Left cardiac atrium (tissue), 4 donors: ENCODE measurements at regions not wholly inside any gene's neighbourhood (a gene's known extent, or its start where the extent isn't known, plus 50 kb on each side); places are given as distances from the start of the nearest gene placed in this dataset.
"Not testable (repeated sequence)": the region's sequence is repeated elsewhere in the genome, so short reads cannot be mapped to it uniquely, and the experiment has no call there.

ENCODE experiments used
- ATAC-seq, 2 donors: fragments of 200-7000 bp; cut with Tn5 transposase; one replicate each; pipeline ENCODE4 v1.9.1; 2020; ENCODE audit warnings: mild to moderate bottlenecking in 2 of 2, moderate library complexity in 2 of 2
- DNase-seq: peaks from one replicate; pipeline ENCODE4 v3.0.0-alpha.2; 2020
- intact Hi-C, 2 donors: fragments of 100-400 bp; cut with DNase I; formaldehyde crosslinking; loops; one replicate each; pipeline versions ENCODE4 v1.14.1 to v1.15.1; 2022 to 2023
- donor health status: DM: no; HTN: yes; CAD: no.
- donor health status: DM: no; HTN: yes; CAD: no; lungs with severe emphysema.
- donor health status: DM: yes; HTN: yes; CAD: no.
- donor health status: Dilated cardiomyopathy.

DNA sequence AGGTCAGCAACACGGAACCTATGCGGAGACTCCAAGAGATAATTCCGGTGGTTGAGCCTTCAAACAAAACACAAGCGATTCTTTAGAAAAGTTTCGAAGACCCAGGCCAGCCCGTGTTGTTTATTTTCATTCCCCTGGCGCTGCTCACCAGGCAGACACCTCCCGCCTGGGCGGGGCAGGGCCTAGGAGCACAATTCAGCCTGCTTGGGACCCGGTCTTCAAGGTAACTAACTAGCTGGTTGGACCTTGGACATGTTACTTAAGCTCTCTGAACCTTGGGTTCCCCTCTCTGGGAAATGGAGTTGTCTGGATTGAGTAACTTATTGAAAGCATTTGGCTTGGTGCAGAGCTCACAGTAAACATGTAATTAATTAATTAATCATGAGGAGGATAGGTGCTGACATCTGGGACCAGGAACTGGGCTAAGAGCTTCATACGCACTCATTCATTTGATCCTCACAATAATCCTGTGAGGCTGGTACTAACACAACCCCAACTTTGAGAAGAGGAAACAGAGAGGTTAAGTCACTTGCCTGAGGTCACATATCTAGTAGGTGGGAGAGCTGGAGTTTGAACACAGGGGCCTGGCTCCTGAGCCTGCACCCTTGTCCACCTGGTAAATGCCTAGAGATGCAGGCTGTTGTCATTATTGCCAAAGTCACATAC lies 125.3 kb upstream of the SMURF2 start:
- DNase-seq (no peak), ATAC-seq (no peak)
- intact Hi-C loops = no loop called here

DNA sequence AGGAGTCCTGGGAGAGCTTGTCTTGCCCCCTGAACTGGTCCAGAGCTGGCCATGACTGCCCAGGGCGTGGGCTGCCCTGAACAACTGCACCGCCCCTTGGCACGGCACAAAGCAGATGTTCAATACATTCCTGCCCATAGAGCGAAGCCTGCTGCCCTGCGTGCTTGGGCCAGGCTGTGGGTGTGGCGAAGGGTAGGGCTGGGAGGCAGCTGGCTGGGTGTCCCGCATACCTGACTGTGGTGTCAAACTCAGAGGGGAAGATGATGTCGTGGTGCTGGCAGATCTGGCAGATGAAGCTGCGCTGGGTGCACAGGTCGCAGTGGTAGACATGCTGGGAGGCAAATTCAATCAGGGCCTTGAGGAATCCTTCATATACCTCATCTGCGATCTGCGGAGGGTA lies 124.2 kb upstream of the SMURF2 start:
- intact Hi-C loops = no loop called here
- ATAC-seq (no peak), DNase-seq (no peak)

DNA sequence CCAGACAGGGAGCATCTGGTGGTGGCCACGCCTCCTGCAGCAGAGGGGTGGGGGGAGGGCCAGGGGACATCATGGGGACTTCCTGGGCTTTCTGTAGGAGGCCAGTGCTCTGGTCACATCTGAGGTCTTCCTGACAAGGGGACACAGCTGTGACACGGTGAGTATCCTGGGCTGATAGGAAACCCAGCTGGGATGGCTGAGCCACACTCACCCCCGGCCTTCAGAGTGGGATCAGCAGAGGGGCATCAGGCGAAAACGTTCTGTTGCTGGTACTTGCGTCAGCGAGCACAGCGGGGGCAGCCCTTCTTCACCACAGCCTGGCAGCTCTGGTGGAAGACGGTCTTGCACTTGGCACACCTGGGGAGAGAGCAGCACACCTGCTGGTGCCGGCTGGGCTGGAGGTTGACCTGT lies 122.9 kb upstream of the SMURF2 start:
- intact Hi-C loops = no loop called here
- ATAC-seq (no peak), DNase-seq (no peak)

DNA sequence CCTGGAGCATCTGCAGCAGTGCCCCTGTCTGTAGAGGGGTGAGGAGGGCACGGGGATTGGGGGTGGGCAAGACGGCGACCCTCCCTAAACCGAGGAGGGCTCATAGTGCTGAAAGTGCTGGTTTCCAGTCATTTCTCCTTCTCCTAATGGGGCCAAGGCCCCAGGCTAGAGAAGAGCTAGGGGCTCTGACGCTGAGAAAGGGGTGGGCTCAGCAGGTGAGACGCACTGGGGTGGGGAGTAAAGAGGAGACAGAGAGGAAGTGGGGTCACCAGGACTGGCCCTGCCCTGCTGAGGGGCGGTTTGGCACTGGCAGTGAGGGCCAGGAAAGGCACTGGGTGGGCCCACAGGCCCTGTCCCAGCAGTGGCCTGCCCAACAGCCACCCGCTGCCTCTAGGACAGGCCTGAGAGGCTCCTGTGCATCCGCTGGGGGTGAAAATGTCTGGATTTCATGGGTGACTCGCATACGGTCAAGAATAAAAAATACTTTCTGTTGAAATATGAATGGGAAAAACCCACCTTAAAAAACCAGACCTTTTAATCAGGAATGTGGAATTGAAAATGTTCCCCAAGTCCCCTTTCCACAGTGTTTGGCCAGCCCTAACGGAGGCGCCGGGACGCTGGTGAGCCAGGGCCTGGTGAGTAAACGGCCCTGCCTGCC lies 122.4 kb upstream of the SMURF2 start:
- ATAC-seq = no peak
- intact Hi-C loops = no loop called here
- DNase-seq = no peak

DNA sequence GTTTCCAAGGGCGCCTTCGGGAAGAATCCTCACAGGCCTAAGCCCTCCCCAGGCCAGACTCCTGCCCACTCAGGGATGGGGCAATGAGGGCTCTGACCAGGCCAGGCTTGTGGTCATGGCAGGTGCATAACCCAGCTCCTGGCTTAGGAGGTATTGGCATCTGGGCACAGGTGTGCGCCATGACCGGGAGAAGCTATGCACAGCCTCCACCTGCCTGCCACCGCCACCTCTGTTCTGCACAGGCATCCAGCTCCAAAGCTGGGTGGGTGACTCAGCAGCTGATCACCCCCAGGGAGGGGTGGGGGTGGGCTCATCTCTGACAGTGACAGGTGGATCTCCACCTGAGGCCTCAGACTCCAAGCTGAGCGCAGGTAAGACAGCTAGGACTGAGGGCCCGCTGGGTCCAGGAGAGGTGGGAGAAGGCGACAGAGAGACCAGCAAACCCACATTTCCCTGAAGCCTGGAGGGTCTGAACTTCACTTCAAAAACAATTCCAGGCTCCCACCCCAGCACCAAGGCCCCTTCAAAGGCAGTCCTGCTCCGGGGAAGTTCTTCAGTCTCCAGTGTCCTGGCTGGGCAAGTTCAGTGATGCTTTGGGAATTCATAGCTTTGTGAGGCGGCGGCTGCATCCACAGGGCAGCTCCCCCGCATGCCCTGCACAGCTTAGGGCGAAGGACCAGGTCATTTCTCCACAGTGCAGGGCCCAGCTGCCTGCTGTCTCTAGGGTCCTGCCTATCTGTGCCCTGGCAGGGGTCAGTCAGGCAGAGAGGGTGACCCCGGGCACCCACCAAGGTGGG lies 121.6 kb upstream of the SMURF2 start:
- intact Hi-C loops = no loop called here
- ATAC-seq (no peak), DNase-seq (no peak)

DNA sequence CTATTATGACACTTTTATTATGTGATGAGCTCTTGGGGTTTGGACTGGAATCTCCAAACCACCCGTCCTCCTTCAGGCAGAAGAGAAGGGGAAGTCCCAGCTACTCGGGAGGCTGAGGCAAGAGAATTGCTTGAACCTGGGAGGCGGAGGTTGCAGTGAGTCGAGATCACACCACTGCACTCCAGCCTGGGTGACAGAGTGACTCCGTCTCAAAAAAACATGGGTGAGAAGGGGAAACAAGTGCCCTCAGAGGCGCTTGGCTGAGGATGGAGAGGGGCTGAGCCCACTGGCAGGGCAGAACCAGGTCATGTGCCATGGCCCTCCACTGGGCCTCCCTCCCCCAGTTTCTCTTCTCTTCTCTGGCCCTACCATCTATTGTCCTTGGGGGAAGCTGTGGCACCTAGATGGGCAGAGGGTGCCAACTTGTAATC lies 120.9 kb upstream of the SMURF2 start:
- no peak for DNase-seq
- intact Hi-C loops = no loop called here
- no peak for ATAC-seq

DNA sequence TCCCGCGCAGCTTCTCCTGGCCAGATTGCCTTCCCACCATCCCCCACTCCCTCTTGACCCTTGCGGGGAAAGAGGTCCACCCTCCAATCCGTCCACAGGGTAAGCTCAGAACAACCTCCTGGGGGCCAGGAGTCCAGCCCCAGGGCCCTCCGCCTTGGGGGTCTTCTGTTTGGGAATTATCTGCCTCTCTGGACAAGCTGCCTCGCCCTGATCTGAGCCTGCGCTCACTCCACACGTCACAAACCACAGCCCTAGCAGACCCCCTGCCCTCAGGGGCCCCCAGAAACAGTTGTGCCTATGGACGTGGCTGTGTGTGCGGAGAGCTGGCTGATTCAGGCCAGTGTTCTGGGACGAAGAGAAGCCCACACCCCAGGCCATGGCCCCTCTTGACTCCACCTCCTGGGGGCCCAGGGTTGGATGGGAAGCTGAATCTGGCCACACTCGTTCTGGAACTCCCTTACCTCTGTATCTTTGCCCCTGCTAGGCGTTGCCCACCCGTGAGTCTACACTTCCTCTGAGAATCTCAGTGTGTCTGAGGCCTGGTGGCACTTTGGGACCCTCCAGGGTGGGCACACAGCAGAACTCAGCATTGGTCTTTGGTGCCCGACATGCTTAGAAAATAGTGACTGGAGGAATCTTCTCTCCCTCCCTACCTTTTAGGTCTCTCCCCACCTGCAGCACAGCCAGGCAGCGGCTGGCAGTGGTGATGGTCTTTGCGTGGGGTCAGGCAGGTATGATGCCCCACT lies 119.9 kb upstream of the SMURF2 start:
- intact Hi-C loops = no loop called here
- DNase-seq (no peak), ATAC-seq (no peak)

DNA sequence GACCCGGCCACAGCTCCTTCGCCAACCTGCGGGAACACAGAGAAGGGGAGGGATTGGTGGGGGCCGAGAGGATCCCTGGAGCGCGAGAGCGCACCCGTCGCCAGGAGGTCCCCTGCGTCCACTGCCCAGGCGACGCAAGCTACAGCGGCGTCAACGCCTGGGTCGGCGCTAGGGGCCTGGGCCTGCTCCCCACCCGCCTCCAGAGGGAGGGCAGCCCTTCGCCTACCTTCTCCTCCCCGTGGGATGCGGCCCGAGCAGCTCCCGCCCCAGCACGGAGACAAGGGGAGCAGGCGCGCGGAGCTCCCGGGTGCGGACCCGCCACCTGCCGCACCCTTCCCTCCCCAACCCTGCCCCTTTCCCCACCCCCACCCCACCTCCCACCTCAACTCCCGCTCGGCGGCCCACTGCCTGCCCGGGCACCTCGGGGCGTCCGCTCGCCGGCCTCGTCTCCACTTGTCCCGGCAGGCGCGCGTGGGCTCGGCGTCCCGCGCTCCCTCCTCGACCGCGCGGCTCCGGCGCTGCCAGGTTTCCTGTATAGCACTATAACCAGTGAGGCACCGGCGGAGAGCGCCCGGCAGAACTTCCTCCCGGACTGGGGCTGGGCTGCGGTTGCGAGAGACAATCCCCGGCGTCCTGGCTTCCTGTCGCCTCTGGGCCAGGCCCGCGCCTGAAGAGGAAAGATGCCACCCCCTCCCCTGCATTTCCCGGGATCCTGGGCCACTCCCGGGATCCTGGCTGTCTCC lies 119.1 kb upstream of the SMURF2 start:
- intact Hi-C loops = no loop called here
- peak; percentile 29 to 39 for ATAC-seq
- peak; percentile 81 for DNase-seq

DNA sequence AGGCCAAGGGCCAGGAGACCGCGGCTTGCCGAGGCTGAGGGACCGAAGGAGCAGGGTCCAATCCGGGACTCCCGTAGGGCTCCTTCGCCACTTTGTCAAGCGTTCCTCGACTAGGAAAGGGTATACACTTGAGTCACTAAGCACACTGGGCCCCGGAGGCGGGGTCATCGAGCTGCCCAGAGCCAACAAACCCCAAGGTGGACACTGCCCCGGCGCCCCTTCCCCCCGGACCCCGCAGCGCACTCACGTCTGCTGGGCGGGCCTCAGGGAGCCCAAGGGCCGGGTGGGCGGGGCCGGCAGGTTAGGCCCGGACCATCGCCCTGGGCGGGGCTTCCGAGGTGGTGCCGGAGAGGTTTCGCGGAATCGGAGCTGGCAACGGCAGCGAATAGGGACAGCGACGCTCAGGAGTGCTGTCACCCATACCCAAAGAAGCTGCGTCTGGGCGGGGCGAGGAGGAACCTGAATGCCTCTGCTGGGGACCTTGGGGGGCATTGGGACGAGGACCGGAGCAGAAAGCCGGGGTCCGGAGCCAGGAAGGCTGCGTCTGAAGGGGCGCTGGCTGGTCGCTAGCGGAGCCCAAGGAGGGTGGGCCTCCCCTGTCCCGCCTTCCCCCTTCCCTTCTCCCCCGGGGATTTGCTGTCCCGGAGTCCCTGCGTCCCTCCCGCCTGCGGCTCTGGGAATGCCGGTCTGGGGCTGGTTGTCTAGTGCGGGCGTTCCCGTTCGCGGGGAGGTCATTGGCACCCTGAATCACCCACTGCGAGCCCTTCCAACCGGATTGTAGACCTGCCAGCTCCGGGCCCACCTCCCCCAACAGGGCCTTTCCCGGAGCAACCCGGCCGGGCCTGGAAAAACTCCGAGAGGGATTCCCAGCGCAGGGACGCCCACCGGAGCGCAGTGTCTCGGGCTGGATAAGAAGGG lies 118.2 kb upstream of the SMURF2 start:
- ATAC-seq = peak; percentile 3 to 21
- intact Hi-C loops = no loop called here
- peak; percentile 66 for DNase-seq

DNA sequence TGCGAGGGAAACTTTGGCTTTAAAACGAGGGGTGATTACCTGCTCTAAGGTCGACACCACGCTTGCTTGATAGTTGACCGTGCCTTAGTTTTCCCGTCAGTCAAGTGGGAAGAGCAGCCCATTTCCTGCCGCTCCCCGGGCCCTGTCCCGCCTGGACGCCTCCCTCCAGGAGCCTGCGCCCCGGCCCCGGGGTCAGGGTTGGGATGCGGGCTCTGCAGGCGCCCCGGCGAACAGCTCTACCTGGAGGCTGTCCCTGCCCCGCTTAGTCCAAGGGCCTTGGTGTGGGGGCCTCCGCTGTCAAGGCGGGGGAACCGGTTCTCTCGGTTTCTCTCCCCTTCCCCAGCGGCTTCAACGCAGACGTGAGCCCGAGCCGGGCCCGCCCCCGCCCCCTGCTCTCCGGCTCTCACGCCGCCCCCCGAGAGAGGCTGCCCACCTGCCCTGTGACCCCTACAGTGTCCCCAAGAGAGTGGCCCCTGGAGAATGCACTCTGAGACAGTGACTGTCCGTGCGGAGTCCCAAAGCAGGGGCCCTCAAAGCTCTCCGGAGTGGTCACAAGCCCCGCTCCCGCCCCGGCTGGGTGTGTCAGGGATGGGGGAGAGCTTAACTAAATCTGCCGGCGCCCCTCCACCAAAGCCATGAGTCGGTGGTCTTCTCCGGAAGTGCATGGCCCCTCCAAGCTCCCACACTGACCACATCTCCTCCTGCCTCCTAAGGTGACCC lies 117.4 kb upstream of the SMURF2 start:
- intact Hi-C loops = no loop called here
- ATAC-seq = no peak
- DNase-seq = no peak

DNA sequence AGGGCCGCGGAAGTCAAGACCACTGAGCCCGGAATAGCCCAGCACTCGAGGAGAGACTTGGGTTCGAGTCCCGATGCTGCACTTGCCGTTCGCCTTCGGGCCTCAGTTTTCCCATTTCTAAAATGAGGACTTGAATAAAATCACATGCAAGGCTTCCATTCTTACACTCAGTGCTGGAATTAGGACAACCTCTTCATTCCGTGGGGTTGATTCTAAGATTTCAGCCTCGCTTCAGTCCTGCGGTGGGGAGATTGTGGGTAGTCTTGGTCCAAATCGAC lies 116.9 kb upstream of the SMURF2 start:
- DNase-seq, ATAC-seq, intact Hi-C loops: not testable (repeated sequence)

DNA sequence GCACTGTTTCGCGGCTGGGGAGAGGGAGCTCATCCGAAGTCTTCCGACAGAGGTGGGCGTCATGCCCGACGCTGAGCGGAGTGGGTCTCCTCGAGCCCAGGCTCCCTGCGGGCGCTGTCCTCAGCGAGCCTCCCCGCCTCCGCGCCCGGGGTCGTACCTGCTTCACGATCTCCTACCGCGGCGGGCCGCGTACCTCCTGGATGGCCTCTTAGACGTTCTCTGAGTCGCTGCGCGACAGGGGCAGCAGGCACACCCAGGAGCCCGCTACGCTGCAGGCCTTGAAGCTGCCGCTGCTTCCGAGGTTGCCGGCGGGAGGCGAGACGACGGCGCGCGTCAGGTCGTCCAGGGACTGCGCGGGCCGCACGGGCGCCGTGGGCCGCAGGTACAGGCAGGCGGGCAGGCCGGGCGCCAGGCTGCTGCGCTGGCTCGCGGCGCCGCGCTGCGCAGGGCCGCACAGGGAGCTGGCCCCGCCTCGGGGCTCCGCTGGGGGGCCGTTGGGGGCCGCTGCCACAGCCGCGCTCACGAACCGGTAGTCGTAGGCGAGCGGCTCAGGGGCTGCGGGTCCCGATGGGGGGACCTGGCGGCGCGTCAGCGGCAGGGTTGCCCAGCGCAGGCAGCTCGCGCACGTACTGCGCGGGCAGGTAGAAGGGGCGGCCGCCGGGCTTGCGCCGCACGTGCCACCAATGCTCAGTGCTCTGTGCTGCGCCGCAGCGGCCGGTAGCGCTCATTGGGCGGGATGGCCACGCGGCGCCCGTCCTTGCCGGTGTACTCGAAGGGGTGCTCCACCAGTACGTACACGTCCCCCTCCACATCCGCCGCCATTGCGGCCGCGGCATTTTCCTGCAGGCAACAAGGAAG lies 116.4 kb upstream of the SMURF2 start:
- peak; percentile 37 for DNase-seq
- intact Hi-C loops = no loop called here
- peak in 1 of 2 donors; percentile 0 for ATAC-seq

DNA sequence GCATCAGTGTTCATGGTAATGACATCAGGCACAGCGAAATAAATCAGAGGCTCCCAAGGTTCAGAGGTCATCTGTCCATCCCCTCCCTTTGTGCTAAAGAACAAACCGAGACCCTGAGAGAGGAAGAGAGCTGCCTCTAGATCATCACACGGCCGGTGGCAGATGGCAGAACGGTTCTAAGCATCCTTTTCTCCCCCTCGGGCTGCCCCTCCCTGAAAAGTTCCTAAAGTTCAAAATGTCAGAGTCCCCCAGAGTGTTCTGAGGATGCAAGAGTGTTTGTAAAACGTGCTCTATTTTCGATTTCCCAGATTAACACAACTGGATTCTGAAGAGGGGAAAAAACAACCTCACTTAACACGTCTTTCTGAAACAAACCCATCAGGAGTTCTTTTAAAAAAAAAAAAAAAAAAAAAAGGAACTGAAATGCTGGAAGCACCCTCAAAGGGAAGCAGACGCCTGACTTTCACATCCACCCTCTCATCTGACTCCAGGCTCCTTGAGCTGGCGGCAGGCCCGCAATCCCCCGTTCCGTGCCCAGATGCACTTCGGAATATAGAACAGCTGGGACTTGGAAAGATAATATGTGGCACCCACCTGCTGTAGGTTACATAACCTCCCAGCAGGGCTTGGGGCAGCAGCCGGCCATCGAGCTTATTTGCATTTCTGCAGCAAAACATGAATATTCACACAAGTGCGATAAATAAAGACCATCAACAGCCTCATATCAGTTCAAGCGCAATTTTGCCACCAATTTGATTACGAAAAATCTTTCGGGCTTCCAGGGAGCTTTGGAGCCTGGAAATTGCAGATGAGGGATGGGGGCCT lies 115.5 kb upstream of the SMURF2 start:
- ATAC-seq (peak; percentile 1 to 7), DNase-seq (peak; percentile 38)
- intact Hi-C loops = no loop called here

DNA sequence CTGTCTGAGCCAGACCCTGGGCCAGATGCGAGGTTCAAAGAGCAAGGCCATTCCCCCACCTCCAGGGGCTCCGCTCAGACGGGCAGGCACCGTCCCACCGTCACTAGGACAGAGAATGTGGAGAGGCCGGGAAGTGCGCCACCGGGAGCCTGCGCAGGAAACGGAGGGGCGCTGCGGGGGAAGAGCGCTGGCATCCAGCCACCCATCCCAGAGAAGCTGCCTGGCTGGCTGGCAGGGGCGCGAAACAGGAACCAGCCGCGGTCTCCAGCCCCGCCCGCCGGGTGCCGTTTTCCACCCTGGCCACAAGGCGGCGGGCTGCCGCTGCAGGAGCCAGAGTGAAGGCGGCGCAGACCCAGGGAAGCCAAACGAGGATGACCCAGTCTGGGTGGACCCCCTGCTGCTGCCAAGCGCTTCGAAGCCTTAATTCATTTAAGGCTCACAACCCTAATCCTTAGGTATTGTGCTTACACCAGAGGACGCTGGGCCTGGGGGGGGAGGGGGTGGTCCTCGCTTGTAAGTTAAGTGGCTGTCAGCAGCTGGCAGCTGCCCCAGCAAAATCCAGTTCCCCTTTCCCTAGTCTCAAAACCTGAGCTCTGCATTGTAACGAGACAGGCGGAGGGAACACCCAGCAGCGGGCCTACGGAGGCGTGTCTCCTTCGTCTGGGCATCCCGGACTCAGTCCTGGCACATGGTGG lies 114.8 kb upstream of the SMURF2 start:
- intact Hi-C loops = not testable (repeated sequence)
- ATAC-seq (peak; percentile 67 to 82), DNase-seq (peak; percentile 88)
